NCI-H526 treated with DMSO at 0.1 percent for 48 hours (cell line): ENCODE measurements at regions not wholly inside any gene's neighbourhood (a gene's known extent, or its start where the extent isn't known, plus 50 kb on each side); places are given as distances from the start of the nearest gene placed in this dataset.

Experiments
- DNase-seq: peaks from one replicate; lab custom pipeline; 2025; lab: John Stamatoyannopoulos, UW

- no peak for DNase-seq
Observed at GRCh38 chr13:105135852-105136615, 1399.4 kb downstream of the EFNB2 start.

- DNase-seq = no peak
Observed at GRCh38 chr13:105127732-105128131, 1407.7 kb downstream of the EFNB2 start.

GRCh38 chr13:105121221-105121620, 1414.2 kb downstream of the EFNB2 start:
- DNase-seq = no peak

- no peak for DNase-seq
Observed at GRCh38 chr13:105118426-105118985, 1417.0 kb downstream of the EFNB2 start.

- no peak for DNase-seq
Observed at GRCh38 chr13:105116966-105117365, 1418.5 kb downstream of the EFNB2 start.

GRCh38 chr13:105112561-105112960, 1422.9 kb downstream of the EFNB2 start:
- no peak for DNase-seq

- no peak for DNase-seq
Observed at GRCh38 chr13:105107781-105108180, 1427.7 kb downstream of the EFNB2 start.

GRCh38 chr13:105105471-105105870, 1430.0 kb downstream of the EFNB2 start:
- DNase-seq = no peak

GRCh38 chr13:105097521-105097920, 1437.9 kb downstream of the EFNB2 start:
- no peak for DNase-seq

GRCh38 chr13:105089858-105090643, 1445.4 kb downstream of the EFNB2 start:
- DNase-seq = no peak

- DNase-seq = no peak
Observed at GRCh38 chr13:105087945-105088344, 1447.5 kb downstream of the EFNB2 start.

- no peak for DNase-seq
Observed at GRCh38 chr13:105084931-105085330, 1450.5 kb downstream of the EFNB2 start.

GRCh38 chr13:105083992-105084391, 1451.5 kb downstream of the EFNB2 start:
- no peak for DNase-seq

- no peak for DNase-seq
Observed at GRCh38 chr13:105074755-105075154, 1460.7 kb downstream of the EFNB2 start.

GRCh38 chr13:105073041-105073440, 1462.4 kb downstream of the EFNB2 start:
- no peak for DNase-seq

- no peak for DNase-seq
Observed at GRCh38 chr13:105070452-105070851, 1465.0 kb downstream of the EFNB2 start.

- DNase-seq = no peak
Observed at GRCh38 chr13:105069106-105069505, 1466.4 kb downstream of the EFNB2 start.

- no peak for DNase-seq
Observed at GRCh38 chr13:105063676-105064075, 1471.8 kb downstream of the EFNB2 start.

- no peak for DNase-seq
Observed at GRCh38 chr13:105059786-105060185, 1475.7 kb downstream of the EFNB2 start.

GRCh38 chr13:105058517-105058916, 1476.9 kb downstream of the EFNB2 start:
- DNase-seq = no peak

- DNase-seq = no peak
Observed at GRCh38 chr13:105052711-105053110, 1482.8 kb downstream of the EFNB2 start.

GRCh38 chr13:105050686-105051085, 1484.8 kb downstream of the EFNB2 start:
- DNase-seq = no peak

- DNase-seq = no peak
Observed at GRCh38 chr13:105048677-105049076, 1486.8 kb downstream of the EFNB2 start.
